IMR-90 (cell line): ENCODE measurements at regions not wholly inside any gene's neighbourhood (a gene's known extent, or its start where the extent isn't known, plus 50 kb on each side); places are given as distances from the start of the nearest gene placed in this dataset.
A peak's percentile ranks its signal among the peaks of the same experiment; 100 is the strongest.

Source experiments
- ATAC-seq: fragments of 200-7000 bp; cut with Tn5 transposase; 2 replicates; pipeline ENCODE4 v1.9.1; 2020; ENCODE audit warnings: low read depth, mild to moderate bottlenecking, moderate library complexity
- BruUV-seq: library from RNA; stranded (reverse); fragments of 400-500 nt; replicated peaks from 2 replicates; lab custom pipeline; 2021; lab: Mats Ljungman, UMichigan
- CTCF ChIA-PET: fragments of 300-600 bp; formaldehyde crosslinking; extraction: SDS; loops from one replicate; lab custom pipeline; 2021; ENCODE audit warnings: antibody characterized with exemption; lab: Yijun Ruan, JAX
- POLR2A ChIA-PET: fragments of 300-600 bp; sonication (Branson Sonifier 250); formaldehyde crosslinking; loops from one replicate; lab custom pipeline; 2022; ENCODE audit warnings: antibody characterized with exemption; ENCODE audit not compliant: unreplicated experiment; lab: Charles Lee
- DNase-seq: peaks from one replicate; pipeline ENCODE4 v3.0.0; 2013
- H2AFZ ChIP-seq: replicated peaks from 2 replicates; pipeline ENCODE3; 2013; ENCODE audit warnings: low read length, mild to moderate bottlenecking; ENCODE audit not compliant: poor library complexity
- H2AK5ac ChIP-seq: 2 replicates; pipeline ENCODE4 v1.6.1; 2013; ENCODE audit warnings: low read depth, low read length, inconsistent platforms
- H2AK9ac ChIP-seq: replicated peaks from 2 replicates; pipeline ENCODE3; 2013; ENCODE audit warnings: mild to moderate bottlenecking, low read depth, low read length, moderate library complexity; ENCODE audit not compliant: poor library complexity
- H2BK120ac ChIP-seq: 2 replicates; pipeline ENCODE4 v1.6.1; 2013; ENCODE audit warnings: low read depth, low read length, inconsistent platforms
- H2BK15ac ChIP-seq: 3 replicates; pipeline ENCODE4 v1.6.1; 2013; ENCODE audit warnings: low read depth, low read length, inconsistent platforms
- H2BK20ac ChIP-seq: 2 replicates; pipeline ENCODE4 v1.6.1; 2013; ENCODE audit warnings: low read depth, mild to moderate bottlenecking, inconsistent platforms, low read length, moderate library complexity
- H2BK5ac ChIP-seq: 2 replicates; pipeline ENCODE4 v1.6.1; 2013; ENCODE audit warnings: mild to moderate bottlenecking, low read depth, low read length, inconsistent platforms; ENCODE audit not compliant: poor library complexity, severe bottlenecking
- H3K14ac ChIP-seq: replicated peaks from 2 replicates; pipeline ENCODE4 v1.6.1; 2013; ENCODE audit warnings: low read depth, low read length, inconsistent platforms
- H3K18ac ChIP-seq: 2 replicates; pipeline ENCODE4 v1.6.1; 2013; ENCODE audit warnings: low read depth, low read length, control low read depth
- H3K23ac ChIP-seq: 2 replicates; pipeline ENCODE4 v1.6.1; 2013; ENCODE audit warnings: low read depth, low read length, inconsistent platforms
- H3K27ac ChIP-seq: 2 replicates; pipeline ENCODE4 v1.5.1; 2013; ENCODE audit warnings: mild to moderate bottlenecking, control low read depth, low read length; ENCODE audit not compliant: insufficient read depth
- H3K27me3 ChIP-seq: 2 replicates; pipeline ENCODE4 v1.6.1; 2013; ENCODE audit warnings: low read length; ENCODE audit not compliant: control insufficient read depth, insufficient read depth
- H3K36me3 ChIP-seq: 2 replicates; pipeline ENCODE4 v1.6.1; 2013; ENCODE audit warnings: low read length, mixed read lengths; ENCODE audit not compliant: control insufficient read depth, insufficient read depth
- H3K4ac ChIP-seq: 2 replicates; pipeline ENCODE4 v1.6.1; 2013; ENCODE audit warnings: low read depth, low read length, inconsistent platforms
- H3K4me1 ChIP-seq: 2 replicates; pipeline ENCODE4 v1.6.1; 2013; ENCODE audit warnings: low read length, mixed read lengths; ENCODE audit not compliant: control insufficient read depth, insufficient read depth
- H3K4me2 ChIP-seq: 2 replicates; pipeline ENCODE4 v1.6.1; 2013; ENCODE audit warnings: low read depth, mild to moderate bottlenecking, control low read depth, low read length, moderate library complexity
- H3K4me3 ChIP-seq: 2 replicates; pipeline ENCODE4 v1.5.1; 2013; ENCODE audit warnings: low read depth, mild to moderate bottlenecking, control low read depth, low read length, moderate library complexity; ENCODE audit not compliant: insufficient read depth
- H3K56ac ChIP-seq: 2 replicates; pipeline ENCODE4 v1.6.1; 2013; ENCODE audit warnings: low read length, inconsistent platforms; ENCODE audit not compliant: insufficient read depth; ENCODE audit errors: extremely low read depth
- H3K79me1 ChIP-seq, 2 experiments: 2 replicates each; pipeline ENCODE4 v1.6.1; 2013; ENCODE audit warnings: low read length in 2 of 2, inconsistent platforms in 1 of 2, low read depth in 1 of 2
- H3K9ac ChIP-seq: 2 replicates; pipeline ENCODE4 v1.6.1; 2013; ENCODE audit warnings: low read depth, low read length, control low read depth
- H3K9me1 ChIP-seq: 2 replicates; pipeline ENCODE4 v1.6.1; 2013; ENCODE audit warnings: low read length, inconsistent platforms; ENCODE audit not compliant: insufficient read depth
- H3K9me3 ChIP-seq: 2 replicates; pipeline ENCODE4 v1.6.1; 2013; ENCODE audit warnings: low read length; ENCODE audit not compliant: control insufficient read depth, insufficient read depth
- H4K20me1 ChIP-seq: 2 replicates; pipeline ENCODE4 v1.6.1; 2013; ENCODE audit warnings: low read length, inconsistent platforms; ENCODE audit not compliant: insufficient read depth
- H4K5ac ChIP-seq: 2 replicates; pipeline ENCODE4 v1.6.1; 2013; ENCODE audit warnings: mild to moderate bottlenecking, low read depth, low read length, control low read depth
- H4K8ac ChIP-seq, 2 experiments: 2 replicates each; pipeline ENCODE4 v1.6.1; 2013; ENCODE audit warnings: low read depth in 2 of 2, low read length in 2 of 2, control low read depth in 1 of 2, inconsistent platforms in 1 of 2
- H4K91ac ChIP-seq: 2 replicates; pipeline ENCODE4 v1.6.1; 2013; ENCODE audit warnings: low read depth, low read length, inconsistent platforms; ENCODE audit not compliant: insufficient read depth
- CEBPB ChIP-seq: IDR thresholded peaks from 2 replicates; pipeline ENCODE4 v1.6.1; 2012; ENCODE audit warnings: low read depth, low read length, improper control_type of control experiment
- MAFK ChIP-seq: IDR thresholded peaks from 2 replicates; pipeline ENCODE4 v1.6.1; 2012; ENCODE audit warnings: low read depth, low read length, improper control_type of control experiment
- POLR2A ChIP-seq: IDR thresholded peaks from 2 replicates; pipeline ENCODE4 v1.6.1; 2012; ENCODE audit warnings: mild to moderate bottlenecking, low read depth, low read length
- WGBS, 2 experiments: methylation state at CpG; one replicate each; pipeline versions ENCODE4 v1.1.5 to v1.1.7; 2013; ENCODE audit warnings: missing lambda C conversion rate in 2 of 2; ENCODE audit not compliant: insufficient read length in 1 of 2; ENCODE audit errors: extremely low coverage in 2 of 2; 5-methylcytosine and 5-hydroxymethylcytosine counted together
- dilution Hi-C: fragments of 300-500 bp; cut with HindIII; formaldehyde crosslinking; loops from one replicate; pipeline ENCODE4 v1.14.3; 2018; ENCODE audit warnings: low sequenced_read_pairs; ENCODE audit not compliant: unreplicated experiment
- in situ Hi-C: fragments of 300-500 bp; cut with MboI; formaldehyde crosslinking; loops from 3 replicates; pipeline ENCODE4 v1.14.3; 2019; ENCODE audit warnings: low sequenced_read_pairs, inconsistent platforms, mixed read lengths
- intact Hi-C: fragments of 100-400 bp; cut with micrococcal nuclease; formaldehyde crosslinking; loops from 2 replicates; pipeline ENCODE4 v1.10.0; 2022

DNA sequence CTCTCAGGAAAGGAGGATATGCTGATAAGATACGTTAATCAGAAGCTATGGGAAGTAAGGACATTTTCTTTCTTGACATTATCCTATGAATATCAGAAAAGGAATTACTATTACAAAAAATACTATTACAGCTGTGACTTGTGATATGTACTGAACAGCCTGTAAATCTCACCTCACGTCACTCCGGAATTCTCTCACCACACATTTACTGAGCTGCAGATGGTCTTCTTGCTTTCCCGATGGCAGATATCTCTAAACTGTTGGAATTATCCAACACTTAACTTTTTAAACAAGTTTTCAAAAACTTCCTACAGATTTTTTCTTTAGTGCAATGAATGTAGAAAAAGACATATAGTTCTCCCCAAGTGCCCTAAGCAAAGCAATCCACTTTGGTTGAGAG lies 313.4 kb downstream of the GPR37 start:
- Histone ChIP-seq H3K79me1 (no peaks in the 10 kb centered on the region; a peak in 1 of 4 replicates), H2BK5ac (no peak overlapping the region), H3K9ac (no peak overlapping the region), H3K27me3 (no peaks in the 10 kb centered on the region), H3K36me3 (no peaks in the 10 kb centered on the region), H3K56ac (no peak overlapping the region), H2AK5ac (no peak overlapping the region), H3K4ac (no peak overlapping the region), H3K4me2 (no peak overlapping the region), H3K14ac (no peak overlapping the region), H3K4me3 (no peak overlapping the region), H3K27ac (no peak overlapping the region), H2AK9ac (no peak overlapping the region), H4K8ac (0 out of 4 replicates have a peak overlapping the region, but pooled peaks of 1 of the 2 experiments have one; percentile 66), H2BK15ac (peak overlapping the region; percentile 48; the same call in 1 of the 3 replicates), H3K23ac (no peak overlapping the region; the same call in 1 of the 2 replicates), H2BK120ac (peak overlapping the region; percentile 8; the same call in 1 of the 2 replicates), H3K4me1 (0 out of 2 replicates have a peak, but pooled peaks cover 2% of the 10 kb centered on the region), H3K9me3 (no peaks in the 10 kb centered on the region), H3K9me1 (no peaks in the 10 kb centered on the region), H2BK20ac (no peak overlapping the region), H4K91ac (no peak overlapping the region), H3K18ac (no peak overlapping the region), H4K20me1 (no peaks in the 10 kb centered on the region), H4K5ac (no peak overlapping the region), H2AFZ (no peak overlapping the region)
- ChIA-PET CTCF (no interaction called here), POLR2A (no interaction called here)
- BruUV-seq, result no TSS peak
- dilution Hi-C loops, result no loop called here
- TF ChIP-seq CEBPB (no peak), MAFK (no peak), POLR2A (no peak)
- DNase-seq (peak; percentile 45), ATAC-seq (no peak)
- in situ Hi-C loops, result no loop called here
- WGBS, 2 experiments, result no CpG with 5 or more reads among the region's 4 CpGs
- intact Hi-C loops, result loop anchor here (10.0 kb wide), 1 partner anchor 377 kb away; no protein-coding TSS in a partner anchor
